GM12878 (cell line): ENCODE measurements at regions not wholly inside any gene's neighbourhood (a gene's known extent, or its start where the extent isn't known, plus 50 kb on each side); places are given as distances from the start of the nearest gene placed in this dataset.

Source experiments
- ATAC-seq: fragments of 200-7000 bp; cut with Tn5 transposase; 3 replicates; pipeline ENCODE4 v1.9.1; 2020; ENCODE audit warnings: mild to moderate bottlenecking, moderate library complexity
- BruUV-seq: library from RNA; stranded (reverse); fragments of 400-500 nt; replicated peaks from 2 replicates; lab custom pipeline; 2021; lab: Mats Ljungman, UMichigan
- CTCF ChIA-PET: fragments of 300-600 bp; sonication (Branson Sonifier 250); formaldehyde crosslinking; extraction: SDS; loops from one replicate; lab custom pipeline; 2021; ENCODE audit warnings: inconsistent platforms; lab: Yijun Ruan, JAX
- POLR2A ChIA-PET: fragments of 350-600 bp; formaldehyde crosslinking; extraction: SDS; loops from one replicate; lab custom pipeline; 2021; ENCODE audit warnings: inconsistent platforms; lab: Charles Lee
- RAD21 ChIA-PET: fragments of 300-600 bp; sonication (Branson Sonifier 250); formaldehyde crosslinking; loops from one replicate; lab custom pipeline; 2023; ENCODE audit warnings: antibody characterized with exemption; ENCODE audit not compliant: unreplicated experiment; lab: Charles Lee
- SMC1A ChIA-PET: fragments of 300-600 bp; sonication (Branson Sonifier 250); formaldehyde crosslinking; loops from one replicate; lab custom pipeline; 2023; ENCODE audit not compliant: unreplicated experiment, uncharacterized antibody; lab: Charles Lee
- DNase-seq: peaks from one replicate; pipeline ENCODE4 v3.0.0-alpha.2; 2011; ENCODE audit warnings: low read depth, low spot score
- FAIRE-seq: peaks from 3 replicates; lab custom pipeline; 2011; peaks lifted over from hg19 to GRCh38; lab: Jason Lieb, UNC
- H2AFZ ChIP-seq: 2 replicates; pipeline ENCODE4 v1.6.0; 2011; ENCODE audit warnings: low read depth, low read length, control low read depth; ENCODE audit not compliant: control insufficient read depth
- H3K27ac ChIP-seq: 2 replicates; pipeline ENCODE4 v1.5.1; 2011; ENCODE audit warnings: control low read depth; ENCODE audit not compliant: control insufficient read depth, insufficient read depth
- H3K27me3 ChIP-seq, 2 experiments: replicated peaks in 1 of 2; 2 replicates each; pipeline versions ENCODE4 v1.6.0 to v1.6.1; 2011; ENCODE audit warnings: low read length in 1 of 2; ENCODE audit not compliant: control insufficient read depth in 2 of 2, insufficient read depth in 2 of 2
- H3K36me3 ChIP-seq, 2 experiments: 2 replicates each; pipeline ENCODE4 v1.5.1; 2011; ENCODE audit warnings: low read length in 1 of 2; ENCODE audit not compliant: control insufficient read depth in 2 of 2, insufficient read depth in 2 of 2
- H3K4me1 ChIP-seq: 2 replicates; pipeline ENCODE4 v1.6.1; 2011; ENCODE audit warnings: mild to moderate bottlenecking, low read length, moderate library complexity, mixed read lengths; ENCODE audit not compliant: control insufficient read depth, insufficient read depth
- H3K4me2 ChIP-seq: 2 replicates; pipeline ENCODE4 v1.6.0; 2011; ENCODE audit warnings: control low read depth; ENCODE audit not compliant: control insufficient read depth, insufficient read depth
- H3K4me3 ChIP-seq: fragments of 200-600 bp; sonication (generic); 2 replicates; pipeline ENCODE4 v1.5.1; 2016
- H3K79me2 ChIP-seq: 2 replicates; pipeline ENCODE4 v1.6.0; 2011; ENCODE audit warnings: low read length; ENCODE audit not compliant: control insufficient read depth, insufficient read depth
- H3K9ac ChIP-seq: 2 replicates; pipeline ENCODE4 v1.8.0; 2011; ENCODE audit warnings: low read length, control low read depth, mixed read lengths; ENCODE audit not compliant: control insufficient read depth, insufficient read depth
- H3K9me3 ChIP-seq: replicated peaks from 3 replicates; pipeline ENCODE4 v1.5.1; 2011; ENCODE audit warnings: mild to moderate bottlenecking, low read length; ENCODE audit not compliant: control insufficient read depth, insufficient read depth
- H4K20me1 ChIP-seq: 2 replicates; pipeline ENCODE4 v1.6.0; 2011; ENCODE audit not compliant: control insufficient read depth, insufficient read depth
- CREB1 ChIP-seq: IDR thresholded peaks from 2 replicates; pipeline ENCODE4 v1.6.1; 2012; ENCODE audit warnings: low read depth, mild to moderate bottlenecking, inconsistent platforms
- CREM ChIP-seq: IDR thresholded peaks from 2 replicates; pipeline ENCODE4 v1.6.1; 2014; ENCODE audit warnings: antibody characterized with exemption, low read depth
- ZNF384 ChIP-seq: IDR thresholded peaks from 2 replicates; pipeline ENCODE4 v1.6.1; 2012; ENCODE audit warnings: low read depth, mild to moderate bottlenecking, low read length, improper control_type of control experiment, borderline replicate concordance
- WGBS: methylation state at CpG from one replicate; pipeline ENCODE4 v1.1.6; 2016; ENCODE audit warnings: low lambda C conversion rate; ENCODE audit not compliant: insufficient replicate concordance, insufficient coverage; ENCODE audit errors: missing lambda C conversion rate; 5-methylcytosine and 5-hydroxymethylcytosine counted together
- in situ Hi-C: fragments of 300-500 bp; cut with MboI; formaldehyde crosslinking; loops from 9 replicates; pipeline ENCODE4 v1.14.3; 2018; ENCODE audit warnings: mixed read lengths
- intact Hi-C: fragments of 100-400 bp; cut with micrococcal nuclease; formaldehyde crosslinking; loops from one replicate; pipeline ENCODE4 v1.14.2; 2022; ENCODE audit not compliant: unreplicated experiment

- Histone ChIP-seq H3K79me2 (no peaks in the 10 kb centered on the region), H3K9me3 (no peaks in the 10 kb centered on the region), H3K9ac (no peak overlapping the region), H3K4me1 (no peaks in the 10 kb centered on the region), H3K4me2 (no peak overlapping the region), H3K36me3 (no peaks in the 10 kb centered on the region), H2AFZ (no peak overlapping the region), H3K4me3 (no peak overlapping the region), H4K20me1 (no peaks in the 10 kb centered on the region), H3K27ac (no peak overlapping the region), H3K27me3 (no peaks in the 10 kb centered on the region)
- ChIA-PET RAD21 (no interaction called here), POLR2A (no interaction called here), SMC1A (no interaction called here), CTCF (no interaction called here)
- no TSS peak for BruUV-seq
- DNase-seq (no peak), ATAC-seq (no peak; the same call in 2 of the 3 replicates), FAIRE-seq (no peak)
- WGBS: 32% methylated on average over 6 of the region's 6 CpGs
- in situ Hi-C loops (no loop called here), intact Hi-C loops (no loop called here)
- TF ChIP-seq CREM: no peak
These were observed 549.2 kb upstream of the MKI67 start for GRCh38 chr10:128675405-128675804.

- Histone ChIP-seq H3K79me2 (no peaks in the 10 kb centered on the region), H3K4me2 (no peak overlapping the region), H3K36me3 (no peaks in the 10 kb centered on the region), H3K27ac (no peak overlapping the region), H4K20me1 (no peaks in the 10 kb centered on the region), H2AFZ (no peak overlapping the region), H3K4me1 (no peaks in the 10 kb centered on the region), H3K4me3 (no peak overlapping the region)
- intact Hi-C loops: no loop called here
- ChIA-PET RAD21 (no interaction called here), SMC1A (interaction anchor here (0.6 kb wide), 1 partner anchor 13 kb away, joined by 3 read pairs; no protein-coding TSS in a partner anchor)
- ATAC-seq (no peak), DNase-seq (no peak)
- no TSS peak for BruUV-seq
- TF ChIP-seq CREB1 (no peak), ZNF384 (no peak)
- TF ChIP-seq, all 136 proteins: peak for 0
- CTCF ChIA-PET: no interaction called here
- POLR2A ChIA-PET: no interaction called here
- FAIRE-seq: no peak
- no peaks in the 10 kb centered on the region; a peak in 1 of 4 replicates for H3K27me3 ChIP-seq
- WGBS: 13% methylated on average over 8 of the region's 8 CpGs
- H3K9me3 ChIP-seq: no peaks in the 10 kb centered on the region
- H3K9ac ChIP-seq: no peak overlapping the region
- in situ Hi-C loops: no loop called here
These were observed 553.9 kb upstream of the MKI67 start for GRCh38 chr10:128680116-128680515.
